UCSD-AML1 (cell line): ENCODE measurements at regions not wholly inside any gene's neighbourhood (a gene's known extent, or its start where the extent isn't known, plus 50 kb on each side); places are given as distances from the start of the nearest gene placed in this dataset.

Experiments
- DNase-seq: peaks from one replicate; lab custom pipeline; 2025; ENCODE audit not compliant: unreplicated experiment; lab: John Stamatoyannopoulos, UW

DNA sequence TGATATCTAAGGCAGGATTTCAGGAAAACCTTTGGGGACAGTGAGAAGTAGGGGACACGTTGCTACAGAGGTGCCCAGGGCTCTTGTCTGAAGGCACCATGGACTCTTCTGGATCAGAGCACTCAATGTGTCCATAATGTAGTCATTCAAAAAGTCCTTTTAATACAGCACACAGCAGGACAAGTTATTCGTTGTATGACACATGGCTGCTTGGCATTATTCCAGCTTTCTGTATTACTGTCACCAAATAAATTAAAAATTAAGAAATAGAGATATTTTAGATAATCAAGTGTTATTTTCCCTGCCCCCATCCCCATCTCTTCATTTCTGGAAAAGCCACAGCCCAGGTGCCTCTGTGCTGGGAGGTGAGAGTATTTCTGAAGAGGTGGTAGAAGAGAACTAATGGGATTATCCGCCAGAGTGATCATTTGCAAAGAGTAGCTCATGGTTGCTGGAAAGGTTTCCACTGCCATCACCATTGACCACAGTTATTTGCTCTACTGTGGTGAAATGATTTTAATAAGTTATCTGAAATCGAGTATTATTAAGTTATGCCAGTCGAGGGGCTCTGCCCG lies 83.0 kb downstream of the CXCL12 start:
- no peak for DNase-seq

- no peak for DNase-seq
Measured at GRCh38 chr10:44300666-44301649, 83.9 kb downstream of the CXCL12 start.

- DNase-seq, result no peak
Measured at GRCh38 chr10:44298713-44299112, 86.2 kb downstream of the CXCL12 start.

DNA sequence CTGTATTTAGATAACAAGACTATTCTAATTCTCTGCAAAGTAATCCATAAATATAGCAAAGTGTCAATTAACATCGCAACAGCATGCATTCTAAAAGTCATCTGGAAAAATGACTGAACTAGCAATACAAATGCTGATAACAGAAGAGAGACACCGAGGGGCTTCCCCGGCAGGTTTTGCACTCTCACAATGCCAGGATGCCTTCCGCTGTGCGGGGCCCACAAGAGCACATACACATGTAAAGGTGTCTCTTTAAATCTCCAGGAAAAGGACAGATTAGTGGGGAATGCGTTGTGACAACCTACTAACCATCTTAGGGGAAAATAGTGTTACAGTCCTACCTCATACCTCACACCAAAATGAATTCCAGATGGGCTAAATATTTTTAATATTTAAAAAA lies 86.9 kb downstream of the CXCL12 start:
- DNase-seq, result no peak

DNA sequence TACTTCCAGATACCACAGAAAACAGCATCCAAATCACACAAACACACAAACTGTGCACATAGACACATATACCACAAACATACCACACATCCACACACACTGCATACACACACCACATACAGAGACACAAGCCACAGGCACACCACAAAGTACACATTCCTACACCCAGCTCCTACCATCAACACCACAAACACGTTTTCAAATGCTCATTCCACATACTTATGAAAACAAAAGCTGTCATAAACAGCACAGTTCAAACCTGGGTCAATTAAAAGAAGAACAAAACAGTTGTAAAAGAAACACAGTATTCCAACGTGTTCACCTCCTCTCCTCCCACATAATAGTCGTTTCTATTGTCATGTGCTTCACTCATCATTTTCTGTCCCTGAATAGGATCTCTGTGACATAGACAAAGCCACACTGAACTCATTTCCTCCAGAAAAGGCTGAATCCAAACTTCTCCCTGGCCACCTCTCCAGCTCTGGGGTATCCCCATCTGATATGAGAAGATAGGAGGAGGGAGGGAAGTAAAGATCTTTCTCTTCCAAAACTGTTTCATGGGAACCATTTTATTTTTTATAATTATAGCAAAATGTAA lies 89.2 kb downstream of the CXCL12 start:
- DNase-seq, result no peak

DNA sequence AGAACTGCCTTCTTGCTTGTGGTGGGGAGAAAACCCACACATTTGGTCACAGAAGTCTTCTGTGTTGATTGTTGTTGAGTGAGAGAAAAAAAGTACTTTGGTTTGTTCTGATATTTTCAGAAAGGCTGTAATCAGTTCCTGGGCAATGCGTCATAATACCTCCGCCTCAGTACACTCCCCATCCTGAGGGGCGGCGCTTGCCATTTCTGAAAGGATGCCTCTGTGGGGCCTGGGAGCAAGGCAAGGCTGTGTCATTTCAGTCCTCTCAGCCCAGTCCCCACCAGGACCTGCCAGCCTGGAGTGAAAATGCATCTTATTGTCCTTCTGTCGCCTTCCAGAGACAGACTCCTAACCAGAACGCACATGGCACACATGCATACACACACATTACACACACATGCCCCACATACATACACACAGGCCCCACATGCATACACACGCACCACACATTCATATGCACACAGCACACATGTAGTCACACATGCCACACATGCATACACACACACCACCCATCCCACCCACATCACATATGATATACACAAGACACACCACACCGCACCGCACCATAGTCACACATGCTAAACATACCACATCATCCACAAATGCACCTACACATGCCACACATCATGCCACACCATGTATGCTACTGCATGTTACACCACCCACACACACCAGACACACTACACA lies 90.0 kb downstream of the CXCL12 start:
- DNase-seq, result no peak

GRCh38 chr10:44293842-44294241 lies 91.1 kb downstream of the CXCL12 start:
- DNase-seq, result no peak

DNA sequence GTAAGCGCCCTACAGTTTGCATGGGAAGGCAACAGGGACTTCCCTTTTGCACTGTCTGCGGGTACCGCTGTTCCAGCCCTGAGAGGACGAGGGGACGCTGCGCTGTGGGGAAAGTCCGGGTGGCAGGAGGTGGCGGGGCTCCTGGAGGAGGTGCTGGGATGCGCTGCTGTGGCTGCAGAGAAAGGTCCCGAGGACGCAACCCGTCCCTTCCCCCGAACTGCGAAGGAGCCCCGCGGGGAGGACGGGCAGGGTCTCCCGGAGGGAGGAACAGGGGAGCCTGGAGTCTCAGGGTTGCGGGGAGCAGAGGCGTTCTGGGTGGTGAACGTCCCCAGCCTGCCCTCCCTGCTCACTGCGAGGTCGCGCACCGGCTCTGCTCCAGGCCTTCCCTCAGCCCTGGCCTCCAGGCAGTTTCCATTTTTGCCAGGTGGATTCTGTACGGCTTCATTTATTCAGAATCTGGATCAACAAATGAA lies 91.6 kb downstream of the CXCL12 start:
- DNase-seq, result no peak

- no peak for DNase-seq
Measured at GRCh38 chr10:44292390-44293002, 92.4 kb downstream of the CXCL12 start.

- DNase-seq, result no peak
Measured at GRCh38 chr10:44291091-44291490, 93.8 kb downstream of the CXCL12 start.

GRCh38 chr10:44289125-44289524 lies 95.8 kb downstream of the CXCL12 start:
- DNase-seq, result no peak

DNA sequence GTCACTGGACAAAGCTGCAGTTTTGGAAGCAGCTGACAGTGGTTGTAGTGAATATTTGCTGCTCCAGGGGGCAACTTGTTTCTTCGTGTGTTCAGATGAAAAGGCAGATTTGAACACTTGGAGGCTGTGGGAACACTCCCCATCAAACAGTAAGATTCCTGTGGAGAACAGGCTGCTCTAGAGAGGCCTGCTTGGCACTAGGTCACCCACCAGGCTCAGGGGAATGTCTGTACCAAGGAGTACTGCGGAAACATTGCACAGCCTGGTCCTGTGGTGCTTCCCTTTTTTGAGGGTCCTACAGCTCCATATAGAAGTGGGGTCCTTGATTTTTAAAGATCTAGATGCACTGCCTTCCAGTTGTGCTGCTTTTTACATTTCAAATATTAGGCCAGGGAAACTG lies 97.5 kb downstream of the CXCL12 start:
- no peak for DNase-seq

DNA sequence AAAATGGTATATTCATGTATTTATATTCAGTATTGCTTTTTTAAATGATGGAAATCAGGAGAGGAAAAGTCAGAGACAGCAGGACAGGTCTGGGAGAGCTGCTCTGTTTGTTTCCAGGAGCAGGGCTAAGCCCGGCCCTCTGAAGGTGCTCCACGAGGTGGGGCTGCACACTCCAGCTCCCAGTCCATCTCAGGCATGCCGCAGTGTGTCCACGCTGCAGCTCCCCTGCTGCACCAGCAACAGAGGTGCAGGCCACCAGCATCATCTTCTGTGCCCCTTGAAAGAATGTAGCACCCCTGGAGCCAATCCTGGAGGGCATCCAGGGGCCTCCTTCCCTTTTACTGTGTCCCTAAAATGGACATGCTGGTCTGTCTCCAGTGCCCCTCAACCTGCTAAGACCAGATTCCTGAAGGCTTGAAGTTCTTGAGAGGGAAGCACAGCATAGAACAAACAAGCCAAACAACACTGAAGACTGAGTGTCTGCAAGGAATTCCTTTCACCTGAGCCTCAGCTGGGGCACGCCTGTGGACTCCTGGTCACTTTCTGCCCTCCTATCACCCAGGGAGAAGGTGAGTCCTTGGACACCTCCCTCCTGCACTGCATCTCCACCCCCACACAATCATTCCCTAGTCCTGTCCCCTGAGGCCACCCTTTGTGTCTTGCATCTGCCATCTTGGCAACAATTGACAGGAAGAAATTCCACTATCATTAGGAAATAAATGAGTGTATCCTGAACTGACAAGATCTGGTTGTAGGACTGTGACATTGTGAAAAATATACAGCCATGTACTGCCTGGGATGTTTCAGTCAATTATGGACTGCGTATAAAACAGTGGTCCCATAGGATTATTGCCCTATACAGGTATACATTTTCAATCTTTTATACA lies 100.5 kb downstream of the CXCL12 start:
- no peak for DNase-seq

DNA sequence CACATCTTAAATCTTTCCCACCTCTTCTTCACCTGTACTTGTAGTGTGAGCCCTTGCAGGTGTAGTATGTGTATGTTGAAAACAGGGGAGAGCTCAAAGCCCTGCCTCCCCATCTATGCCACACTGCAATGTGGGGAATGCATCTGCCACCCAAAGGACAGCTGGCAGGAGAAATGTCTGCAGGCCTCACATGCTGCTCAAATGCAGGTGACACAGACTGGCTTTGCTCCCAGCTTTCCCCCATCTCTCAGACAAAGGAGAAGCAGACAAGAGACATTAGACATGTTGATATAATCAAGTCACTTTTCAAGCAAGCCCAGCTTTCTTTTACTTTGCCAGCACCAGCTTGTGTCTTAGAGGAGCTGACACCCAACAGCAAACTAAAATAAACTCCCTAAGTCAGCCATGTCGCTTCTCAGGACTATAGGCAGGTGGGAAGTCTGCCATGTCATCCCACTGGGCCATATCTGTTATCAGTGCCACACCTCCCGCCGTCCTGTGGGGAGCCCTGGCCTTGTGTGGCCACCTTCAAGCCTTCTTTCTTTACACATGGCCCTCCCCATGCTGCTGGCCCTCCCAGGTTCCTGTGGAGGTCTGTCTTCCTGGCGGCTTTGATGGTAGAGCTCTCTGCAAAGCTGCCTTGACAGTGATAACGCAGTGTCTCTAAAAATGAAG lies 102.1 kb downstream of the CXCL12 start:
- no peak for DNase-seq

- no peak for DNase-seq
Measured at GRCh38 chr10:44281662-44282061, 103.2 kb downstream of the CXCL12 start.

DNA sequence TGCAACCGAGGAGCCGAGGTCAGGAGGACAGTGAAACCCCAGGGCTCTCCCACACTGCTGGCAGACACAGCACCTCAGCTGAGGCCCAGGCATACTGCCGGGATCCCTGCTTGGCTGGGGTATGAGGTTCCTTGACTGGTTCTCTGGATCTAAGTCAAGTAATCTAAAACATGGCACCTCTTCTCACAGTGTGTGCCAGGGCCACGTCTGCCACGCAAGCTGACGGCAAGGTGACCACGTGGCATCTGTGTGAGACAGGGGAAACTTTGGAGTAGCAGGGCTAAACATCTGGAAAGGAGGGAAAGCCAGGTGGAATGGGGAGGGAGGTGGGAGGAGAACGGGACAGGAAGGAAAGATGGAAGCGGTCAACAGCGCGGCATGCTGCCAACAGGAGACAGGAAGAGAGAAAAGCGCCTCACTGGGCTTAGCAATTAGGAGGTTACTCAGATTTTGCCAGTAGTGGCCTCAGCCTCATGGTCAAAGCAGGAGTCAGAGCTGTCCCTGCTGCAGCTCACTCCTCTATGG lies 103.7 kb downstream of the CXCL12 start:
- no peak for DNase-seq

DNA sequence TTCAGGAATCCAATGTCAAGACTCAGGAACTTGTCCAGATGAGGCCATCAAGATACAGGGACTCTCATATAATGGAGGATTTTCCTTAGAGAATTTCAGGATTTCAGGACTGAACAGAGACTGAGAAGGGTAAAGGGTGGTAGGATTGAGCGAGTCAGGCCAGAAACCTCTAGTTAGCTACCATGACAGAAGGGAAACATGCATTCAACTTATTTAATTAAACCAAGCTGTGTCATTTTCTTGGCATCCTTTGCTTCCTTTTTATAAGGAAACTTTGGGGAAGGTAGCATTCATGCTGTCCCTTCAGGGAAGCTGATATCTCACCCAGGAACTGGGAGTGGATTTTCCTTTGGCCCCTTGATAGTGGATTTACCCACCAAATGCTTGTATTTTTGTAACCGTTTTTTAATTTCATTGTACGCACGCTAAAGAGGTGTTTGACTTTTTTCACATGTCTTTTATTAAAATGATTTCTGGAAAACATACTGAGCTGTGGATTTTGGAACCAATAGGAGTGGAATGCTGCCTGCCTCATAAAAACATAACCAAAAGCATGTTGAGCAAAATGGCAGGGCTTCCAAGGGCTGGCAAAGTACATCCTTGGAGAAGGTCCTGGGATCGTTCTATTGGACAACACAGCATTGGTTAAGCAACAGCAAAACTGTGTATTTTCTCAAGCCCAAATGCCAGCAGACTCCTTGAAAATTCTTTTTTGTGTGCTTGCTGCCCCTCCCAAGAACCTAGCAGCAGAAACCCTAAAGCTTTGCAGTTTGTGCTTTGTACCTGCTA lies 104.5 kb downstream of the CXCL12 start:
- no peak for DNase-seq

DNA sequence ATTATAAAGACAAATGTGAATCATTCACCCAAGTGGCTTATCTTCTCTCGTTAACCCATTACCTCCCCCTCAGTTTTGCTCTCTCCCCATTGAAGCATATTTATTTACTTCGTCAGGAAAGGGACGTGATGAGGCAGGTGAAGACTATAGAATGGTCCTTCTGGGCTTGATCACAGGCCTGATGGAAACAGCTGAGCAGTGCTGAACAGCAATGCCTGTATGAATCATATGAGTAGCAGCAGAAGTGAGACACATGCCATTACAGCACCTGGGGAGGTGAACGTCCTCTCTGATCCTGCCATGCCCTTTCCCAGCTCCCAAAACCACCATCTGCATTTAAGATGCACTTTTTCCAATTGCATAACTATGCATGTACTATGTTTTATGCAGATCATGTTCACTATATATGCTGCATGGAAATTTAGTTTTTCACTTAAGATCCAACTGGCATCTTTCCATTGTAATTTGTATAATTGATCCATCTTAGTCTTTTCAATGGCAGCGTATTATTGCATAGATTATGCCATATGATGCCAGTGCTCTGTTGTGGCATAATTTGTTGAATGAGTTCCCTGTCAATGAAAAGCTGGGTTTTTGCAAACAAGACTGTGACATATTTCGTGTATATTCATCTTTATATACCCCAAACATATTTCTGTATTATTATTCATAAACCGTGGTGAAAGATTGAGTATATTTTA lies 105.3 kb downstream of the CXCL12 start:
- no peak for DNase-seq
